Esophagus squamous epithelium (tissue), 5 donors: ENCODE measurements at regions not wholly inside any gene's neighbourhood (a gene's known extent, or its start where the extent isn't known, plus 50 kb on each side); places are given as distances from the start of the nearest gene placed in this dataset.

ENCODE experiments used
- DNase-seq: peaks from one replicate; lab custom pipeline; 2025; lab: John Stamatoyannopoulos, UW
- H3K27ac ChIP-seq, 4 donors: fragments of 200-600 bp; sonication (generic); one replicate each; pipeline ENCODE4 v1.5.1; 2016 to 2019; ENCODE audit warnings: mild to moderate bottlenecking in 1 of 4
- H3K27me3 ChIP-seq, 4 donors: fragments of 200-600 bp; sonication (generic); 1 replicate in 3 of 4; 2 replicates in 1 of 4; pipeline versions ENCODE4 v1.5.1 to v1.6.0; 2017 to 2021; ENCODE audit warnings: antibody characterized with exemption in 1 of 4
- H3K36me3 ChIP-seq, 3 donors: fragments of 200-600 bp; sonication (generic); one replicate each; pipeline ENCODE4 v1.5.1; 2016 to 2019
- H3K4me1 ChIP-seq, 3 donors: fragments of 200-600 bp; sonication (generic); one replicate each; pipeline ENCODE4 v1.5.1; 2017 to 2019
- H3K4me3 ChIP-seq, 4 donors: fragments of 200-600 bp; sonication (generic); 1 replicate in 3 of 4; 2 replicates in 1 of 4; pipeline ENCODE4 v1.5.1; 2016 to 2019; ENCODE audit warnings: mild to moderate bottlenecking in 2 of 4, moderate library complexity in 1 of 4
- H3K9me3 ChIP-seq, 3 donors: fragments of 200-600 bp; sonication (generic); one replicate each; pipeline ENCODE4 v1.5.1; 2016 to 2019
- CTCF ChIP-seq, 6 experiments: fragments of 450-650 bp in 4 of 6; fragments of 200-600 bp in 2 of 6; sonication (generic) in 2 of 6; IDR thresholded peaks; one replicate each; pipeline ENCODE4 v1.5.1; 2016 to 2019; ENCODE audit warnings: antibody characterized with exemption in 6 of 6, mild to moderate bottlenecking in 4 of 6, moderate library complexity in 4 of 6
- POLR2A ChIP-seq, 4 donors: fragments of 450-650 bp; IDR thresholded peaks; one replicate each; pipeline ENCODE4 v1.6.1; 2017; ENCODE audit warnings: antibody characterized with exemption in 4 of 4, mild to moderate bottlenecking in 4 of 4, moderate library complexity in 3 of 4
- WGBS, 2 donors: methylation state at CpG; one replicate each; pipeline ENCODE4 v1.1.5; 2018; 5-methylcytosine and 5-hydroxymethylcytosine counted together
- intact Hi-C: fragments of 100-400 bp; cut with DNase I; formaldehyde crosslinking; loops from one replicate; pipeline ENCODE4 v1.15.0; 2022
- donor health status: DM: yes; HTN: yes; CAD: no.

GRCh38 chr4:30461218-30461617 is 259.0 kb upstream of the PCDH7 start:
- Histone ChIP-seq H3K4me3 (no peak overlapping the region), H3K4me1 (no peaks in the 10 kb centered on the region), H3K27me3 (no peaks in the 10 kb centered on the region), H3K9me3 (no peaks in the 10 kb centered on the region), H3K27ac (no peak overlapping the region), H3K36me3 (no peaks in the 10 kb centered on the region)
- WGBS, 2 donors: 67 to 70% methylated on average over 5 of the region's 5 CpGs
- no peak for TF ChIP-seq CTCF (IDR thresholded peaks at IDR 0.05)
- TF ChIP-seq POLR2A (IDR thresholded peaks at IDR 0.05): no peak
- intact Hi-C loops: no loop called here
- DNase-seq: no peak

GRCh38 chr4:30462445-30463090 is 257.6 kb upstream of the PCDH7 start:
- Histone ChIP-seq H3K27me3 (no peaks in the 10 kb centered on the region), H3K4me3 (no peak overlapping the region), H3K36me3 (no peaks in the 10 kb centered on the region), H3K27ac (no peak overlapping the region), H3K4me1 (no peaks in the 10 kb centered on the region), H3K9me3 (no peaks in the 10 kb centered on the region)
- TF ChIP-seq CTCF (IDR thresholded peaks at IDR 0.05) (no peak), POLR2A (IDR thresholded peaks at IDR 0.05) (no peak)
- DNase-seq: no peak
- 72 to 74% methylated on average over 6 of the region's 6 CpGs for WGBS, 2 donors
- intact Hi-C loops: no loop called here

GRCh38 chr4:30471861-30472260 is 248.3 kb upstream of the PCDH7 start:
- no peaks in the 10 kb centered on the region for H3K4me1 ChIP-seq
- H3K9me3 ChIP-seq: no peaks in the 10 kb centered on the region
- intact Hi-C loops: no loop called here
- H3K4me3 ChIP-seq: no peak overlapping the region
- no peaks in the 10 kb centered on the region for H3K27me3 ChIP-seq
- WGBS, 2 donors: 73 to 78% methylated on average over 3 of the region's 3 CpGs
- H3K27ac ChIP-seq: no peak overlapping the region
- H3K36me3 ChIP-seq: no peaks in the 10 kb centered on the region
- no peak for TF ChIP-seq POLR2A (IDR thresholded peaks at IDR 0.05)
- TF ChIP-seq CTCF (IDR thresholded peaks at IDR 0.05): no peak
- no peak for DNase-seq

- no peak for TF ChIP-seq CTCF (IDR thresholded peaks at IDR 0.05)
- TF ChIP-seq POLR2A (IDR thresholded peaks at IDR 0.05): no peak
- no peak for DNase-seq
- H3K27ac ChIP-seq: no peak overlapping the region
- no peaks in the 10 kb centered on the region for H3K36me3 ChIP-seq
- no peaks in the 10 kb centered on the region for H3K27me3 ChIP-seq
- 54 to 62% methylated on average over 2 of the region's 2 CpGs for WGBS, 2 donors
- intact Hi-C loops: no loop called here
- no peaks in the 10 kb centered on the region for H3K9me3 ChIP-seq
- H3K4me3 ChIP-seq: no peak overlapping the region
- H3K4me1 ChIP-seq: no peaks in the 10 kb centered on the region
These were observed 246.9 kb upstream of the PCDH7 start for GRCh38 chr4:30473225-30473624.

- no peaks in the 10 kb centered on the region for H3K36me3 ChIP-seq
- intact Hi-C loops: no loop called here
- 49 to 57% methylated on average over 3 of the region's 3 CpGs for WGBS, 2 donors
- H3K4me1 ChIP-seq: no peaks in the 10 kb centered on the region
- H3K27me3 ChIP-seq: no peaks in the 10 kb centered on the region
- H3K4me3 ChIP-seq: no peak overlapping the region
- no peaks in the 10 kb centered on the region for H3K9me3 ChIP-seq
- no peak for DNase-seq
- no peak overlapping the region for H3K27ac ChIP-seq
- TF ChIP-seq CTCF (IDR thresholded peaks at IDR 0.05) (no peak), POLR2A (IDR thresholded peaks at IDR 0.05) (no peak)
These were observed 224.9 kb upstream of the PCDH7 start for GRCh38 chr4:30495251-30495650.
